Pons (tissue), 1 donor: ENCODE measurements at regions not wholly inside any gene's neighbourhood (a gene's known extent, or its start where the extent isn't known, plus 50 kb on each side); places are given as distances from the start of the nearest gene placed in this dataset.
"Not testable (repeated sequence)": the region's sequence is repeated elsewhere in the genome, so short reads cannot be mapped to it uniquely, and the experiment has no call there.

Source experiments
- DNase-seq: peaks from one replicate; pipeline ENCODE4 v3.0.0-alpha.2; 2016; ENCODE audit warnings: low spot score

GRCh38 chr5:1667648-1668140 is 131.9 kb downstream of the MRPL36 start:
- no peak for DNase-seq

- no peak for DNase-seq
These were observed 132.6 kb downstream of the MRPL36 start for GRCh38 chr5:1666812-1667588.

DNA sequence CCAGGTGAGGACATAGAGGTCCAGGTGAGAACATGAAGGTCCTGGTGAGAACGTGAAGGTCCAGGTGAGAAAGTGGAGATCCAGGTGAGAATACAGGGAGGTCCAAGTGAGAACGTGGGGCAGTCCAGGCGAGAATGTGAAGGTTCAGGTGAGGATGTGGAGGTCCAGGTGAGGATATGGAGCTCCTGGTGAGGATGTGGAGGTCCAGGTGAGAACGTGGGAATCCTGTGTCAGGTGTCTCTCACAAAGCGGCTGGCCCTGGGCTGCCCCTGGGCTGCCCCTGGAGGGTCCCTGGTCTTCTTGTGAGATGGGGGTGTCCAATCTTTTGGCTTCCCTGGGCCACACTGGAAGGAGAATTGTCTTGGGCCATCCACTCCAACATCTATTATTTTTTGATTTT is 133.4 kb downstream of the MRPL36 start:
- no peak for DNase-seq

- DNase-seq: no peak
These were observed 133.8 kb downstream of the MRPL36 start for GRCh38 chr5:1665803-1666202.

DNA sequence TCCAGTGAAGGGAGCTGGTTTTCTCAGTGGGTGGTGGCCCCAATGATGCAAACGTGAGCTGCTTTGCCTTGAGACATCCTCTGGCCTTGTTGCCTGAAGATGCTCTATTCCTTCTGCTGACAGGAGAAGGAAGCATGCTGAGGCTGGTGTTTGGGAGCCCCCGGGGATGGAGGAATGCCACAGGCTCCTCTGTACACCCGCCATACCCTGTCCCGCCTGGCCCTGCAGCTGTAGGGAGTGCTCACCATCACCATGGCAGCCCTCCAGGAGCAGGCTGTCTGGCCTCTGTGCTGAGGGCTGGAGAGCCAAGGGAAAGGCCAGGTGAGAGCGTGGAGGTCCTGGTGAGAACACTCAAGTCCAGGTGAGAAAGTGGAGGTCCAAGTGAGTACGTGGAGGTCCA is 134.4 kb downstream of the MRPL36 start:
- DNase-seq: no peak

DNA sequence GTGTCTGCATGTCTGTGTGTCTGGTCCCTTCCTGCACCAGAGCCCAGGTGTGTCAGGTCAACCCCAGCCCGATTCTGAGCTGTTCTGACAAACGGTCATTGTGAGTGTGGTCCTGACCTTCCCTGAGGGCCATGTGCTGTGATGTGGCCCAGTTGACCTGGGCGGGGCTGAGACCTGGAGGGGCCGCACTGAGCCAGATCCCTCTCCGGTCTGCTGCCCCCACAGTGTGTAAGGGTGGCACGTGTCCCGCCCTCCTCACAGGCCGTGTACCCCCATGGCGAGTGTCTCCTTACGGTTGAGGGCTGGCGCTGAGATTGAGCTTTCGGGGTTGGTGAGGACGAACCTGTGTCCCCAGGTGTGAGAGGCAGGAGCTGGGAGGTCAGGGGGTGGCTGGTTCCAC is 136.5 kb downstream of the MRPL36 start:
- no peak for DNase-seq

DNA sequence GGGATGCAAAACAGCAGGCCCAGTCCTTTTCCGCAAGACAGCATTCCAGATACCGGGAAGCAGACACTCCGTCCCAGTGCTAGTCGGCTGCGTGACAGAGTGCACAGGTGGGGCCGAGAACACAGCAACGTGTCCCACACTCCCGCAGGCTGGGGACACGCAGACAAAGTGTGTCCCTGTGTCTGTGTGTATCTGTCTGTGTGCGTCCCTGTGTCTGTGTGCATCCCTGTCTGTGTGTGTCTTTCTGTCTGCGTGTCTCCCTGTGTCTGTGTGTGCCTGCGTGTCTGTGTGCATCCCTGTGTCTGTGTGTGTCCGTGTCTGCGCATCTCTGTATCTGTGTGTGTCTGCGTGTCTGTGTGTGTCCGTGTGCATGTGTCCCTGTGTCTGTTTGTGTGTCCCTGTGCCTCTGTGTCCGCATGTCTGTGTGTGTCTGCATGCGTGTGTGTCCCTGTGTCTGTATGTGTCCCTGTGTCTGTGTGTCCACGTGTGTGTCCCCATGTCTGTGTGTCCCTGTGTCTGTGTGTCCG is 137.0 kb downstream of the MRPL36 start:
- no peak for DNase-seq

- no peak for DNase-seq
These were observed 137.6 kb downstream of the MRPL36 start for GRCh38 chr5:1661831-1662558.

DNA sequence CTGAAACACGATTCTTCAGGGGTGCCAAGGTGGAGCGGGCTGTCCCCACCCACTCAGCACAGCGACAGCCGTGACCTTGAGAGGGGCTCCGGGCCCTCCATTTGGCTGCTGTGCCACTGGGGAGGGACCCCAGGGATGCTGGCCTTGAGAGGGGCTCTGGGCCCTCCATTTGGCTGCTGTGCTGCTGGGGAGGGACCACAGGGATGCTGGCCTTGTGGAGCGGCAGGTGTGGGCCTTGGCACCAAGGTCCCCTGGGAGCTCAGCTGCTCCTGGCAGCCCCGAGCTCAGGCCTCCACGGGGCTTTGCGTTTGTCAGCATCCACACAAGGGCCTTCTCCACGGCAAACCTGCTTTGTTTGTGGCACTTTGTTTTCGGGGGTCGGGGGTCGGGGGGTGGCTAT is 137.6 kb upstream of the LPCAT1 start:
- DNase-seq: no peak

DNA sequence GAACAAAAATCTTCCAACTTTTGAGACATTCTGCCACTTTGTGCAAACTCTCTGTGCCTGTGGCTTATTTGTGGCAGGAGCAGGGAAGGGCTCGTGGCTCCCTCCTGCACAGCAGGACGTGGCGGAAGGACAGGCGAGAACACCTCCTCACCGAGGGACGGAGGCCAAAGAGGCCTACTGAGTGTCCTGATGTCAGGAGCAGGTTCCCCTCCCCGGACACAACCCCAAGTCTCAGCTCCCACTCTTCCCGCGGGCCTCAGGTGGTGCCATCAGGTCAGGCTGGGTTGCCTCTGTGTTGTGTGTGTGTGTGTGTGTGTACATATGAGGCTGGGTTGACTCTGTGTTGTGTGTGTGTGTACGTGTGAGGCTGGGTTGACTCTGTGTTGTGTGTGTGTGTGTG is 136.8 kb upstream of the LPCAT1 start:
- DNase-seq: no peak

DNA sequence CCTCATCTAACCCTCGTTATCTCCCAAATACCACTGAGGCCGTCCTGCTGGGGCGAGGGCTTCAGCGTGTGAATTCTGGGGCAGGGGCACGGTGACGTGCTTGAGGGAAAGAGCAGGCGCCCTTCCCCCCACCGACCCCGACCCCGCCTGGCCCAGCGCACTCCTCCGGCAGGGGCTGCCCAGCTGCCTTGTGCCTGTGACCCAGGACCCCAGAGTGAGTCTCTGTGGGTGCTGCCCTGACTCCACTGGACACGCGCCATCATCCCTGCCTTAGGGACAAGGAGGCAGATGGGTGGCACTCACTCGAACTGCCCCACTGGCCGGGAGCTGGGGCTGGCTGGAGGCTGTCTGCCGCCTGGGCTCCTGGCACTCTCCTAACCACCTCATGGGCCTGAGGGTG is 136.2 kb upstream of the LPCAT1 start:
- no peak for DNase-seq

DNA sequence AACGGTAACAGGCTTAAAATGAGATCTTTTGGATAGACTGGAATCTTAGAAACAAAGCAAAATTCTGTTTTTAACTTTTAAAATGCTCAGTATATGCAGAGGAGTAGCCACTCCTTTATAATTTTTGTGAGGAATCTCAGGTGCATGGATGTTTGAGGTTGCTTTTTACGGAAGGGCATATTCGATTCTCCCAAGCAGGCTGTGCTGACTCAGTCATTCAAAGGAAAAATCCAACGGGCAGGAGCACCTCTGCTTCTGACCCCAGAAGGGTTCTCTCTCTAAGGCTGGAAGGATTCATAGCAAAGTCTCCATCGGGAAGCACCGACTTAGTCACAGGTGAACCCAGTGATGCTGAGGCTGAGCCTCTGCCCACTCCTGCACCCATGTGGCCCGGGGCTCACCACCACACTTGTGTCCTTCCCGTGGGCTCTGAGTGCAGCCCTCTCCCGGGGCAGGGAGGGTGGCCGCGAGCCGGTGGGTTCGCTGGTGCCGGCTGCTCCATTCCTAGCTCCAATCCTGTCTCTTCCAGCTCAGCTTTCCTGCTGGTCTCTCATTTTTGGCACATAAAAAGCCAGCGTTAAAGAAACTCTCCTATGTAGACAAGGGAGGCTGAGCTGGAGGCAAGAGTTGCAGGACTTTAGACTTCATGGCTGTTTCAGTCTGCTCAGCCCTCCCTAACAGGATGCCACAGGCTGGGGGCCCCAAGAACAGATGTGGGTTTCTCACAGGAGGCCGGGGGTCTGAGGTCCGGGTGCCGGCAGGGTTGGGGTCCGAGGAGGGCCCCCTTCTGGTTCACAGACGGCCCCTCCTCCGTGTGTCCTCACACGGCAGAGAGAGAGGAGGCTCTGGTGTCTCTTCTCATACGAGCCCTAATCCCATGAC is 135.6 kb upstream of the LPCAT1 start:
- DNase-seq: no peak

GRCh38 chr5:1658665-1659064 is 134.9 kb upstream of the LPCAT1 start:
- no peak for DNase-seq

- DNase-seq: no peak
These were observed 133.5 kb upstream of the LPCAT1 start for GRCh38 chr5:1657161-1657741.

GRCh38 chr5:1656271-1656975 is 132.7 kb upstream of the LPCAT1 start:
- DNase-seq: no peak

GRCh38 chr5:1655496-1656270 is 131.9 kb upstream of the LPCAT1 start:
- DNase-seq: no peak

DNA sequence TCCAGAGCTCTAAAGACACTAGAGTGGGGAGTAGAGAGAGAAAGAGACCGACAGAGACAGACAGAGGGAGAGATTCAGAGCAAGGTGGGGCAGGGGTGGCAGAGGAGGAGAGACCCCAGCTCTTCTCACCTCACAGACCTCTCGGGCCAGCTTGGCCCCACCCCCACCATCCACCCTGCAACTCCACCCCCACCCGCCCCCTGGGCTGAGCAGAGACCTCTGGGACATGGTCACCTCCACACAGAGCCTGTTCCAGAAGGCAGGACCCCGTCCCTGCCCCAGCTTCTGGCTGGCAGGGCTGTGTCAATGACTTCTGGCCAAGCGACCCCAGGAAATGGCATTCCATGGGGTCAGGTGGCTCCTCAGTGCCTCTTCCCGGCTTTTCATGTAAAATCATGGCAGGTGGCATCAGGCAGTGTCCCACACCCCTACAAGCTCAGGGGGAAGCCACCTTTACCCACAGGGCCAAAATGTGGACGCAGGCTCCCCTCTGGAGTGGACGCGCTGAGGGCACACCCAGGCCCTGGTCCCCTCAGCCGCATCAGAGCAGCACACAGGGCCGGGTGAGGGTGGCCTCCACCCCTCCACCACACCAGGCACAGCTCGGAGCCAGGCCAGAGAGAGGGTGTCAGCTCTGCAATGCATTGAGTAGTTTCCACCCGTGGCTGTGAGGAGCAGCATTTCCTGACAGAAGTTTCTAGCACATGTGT is 131.2 kb upstream of the LPCAT1 start:
- DNase-seq: no peak

DNA sequence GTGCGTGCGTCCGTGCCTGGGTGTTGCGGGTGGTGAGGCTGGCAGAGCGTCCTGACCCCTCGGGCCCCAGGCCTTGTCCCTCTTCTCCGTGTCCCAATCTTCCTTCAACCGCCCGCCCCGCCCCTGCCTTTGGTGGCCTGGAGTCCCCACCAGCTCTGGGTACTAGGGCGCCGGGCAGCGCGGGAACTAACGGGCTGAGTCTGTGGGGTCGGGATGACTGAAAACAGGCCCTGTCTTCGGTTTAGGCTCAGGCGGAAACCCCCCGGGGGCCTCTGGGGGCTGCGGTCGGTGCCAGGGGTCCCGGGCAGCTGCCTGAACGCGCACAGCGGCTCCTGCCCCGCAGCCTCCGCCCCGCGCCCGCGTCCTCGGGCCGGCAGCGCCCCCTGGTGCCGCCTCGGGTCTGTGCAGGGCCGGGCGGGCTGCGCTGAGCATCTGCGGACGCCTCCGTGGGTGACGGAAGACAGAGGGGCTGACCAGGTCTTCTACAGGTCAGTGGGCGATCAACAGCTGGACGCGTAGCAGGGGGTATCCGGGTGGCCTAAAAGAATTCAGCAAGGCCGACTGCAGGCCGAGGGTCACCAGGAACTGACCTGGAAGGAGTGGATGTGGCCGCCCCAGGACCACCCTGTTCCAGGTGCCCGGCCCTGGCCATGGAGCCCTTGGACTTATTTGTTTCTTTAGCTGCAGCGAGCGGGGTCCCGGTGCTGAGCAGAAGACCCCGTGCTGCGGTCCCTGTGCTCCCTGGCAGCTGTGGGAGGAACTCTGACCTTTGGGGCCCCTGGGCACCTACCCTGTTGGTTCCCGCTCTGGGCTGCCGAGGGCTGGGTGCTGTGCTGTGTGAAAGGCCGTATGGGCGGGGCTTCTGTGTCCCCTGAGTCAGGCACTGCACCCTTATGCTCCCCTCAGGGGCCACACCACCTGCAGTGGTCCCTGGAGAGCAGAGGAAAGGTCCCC is 130.2 kb upstream of the LPCAT1 start:
- DNase-seq: not testable (repeated sequence)
